PC-3 (cell line): ENCODE measurements at regions not wholly inside any gene's neighbourhood (a gene's known extent, or its start where the extent isn't known, plus 50 kb on each side); places are given as distances from the start of the nearest gene placed in this dataset.

Experiments
- ATAC-seq: fragments of 200-7000 bp; cut with Tn5 transposase; 2 replicates; pipeline ENCODE4 v1.9.1; 2020; ENCODE audit warnings: mild to moderate bottlenecking, moderate library complexity
- BruUV-seq: library from RNA; stranded (reverse); fragments of 400-500 nt; replicated peaks from 2 replicates; lab custom pipeline; 2021; lab: Mats Ljungman, UMichigan
- CTCF ChIA-PET: fragments of 300-600 bp; sonication (Branson Sonifier 250); formaldehyde crosslinking; loops from one replicate; lab custom pipeline; 2022; ENCODE audit warnings: antibody characterized with exemption; lab: Charles Lee
- POLR2A ChIA-PET: fragments of 300-600 bp; sonication (Branson Sonifier 250); formaldehyde crosslinking; loops from one replicate; lab custom pipeline; 2022; ENCODE audit warnings: antibody characterized with exemption; ENCODE audit not compliant: unreplicated experiment; lab: Charles Lee
- DNase-seq: peaks from one replicate; pipeline ENCODE4 v3.0.0-alpha.2; 2015
- H2AFZ ChIP-seq: fragments of 300-600 bp; sonication (generic); 2 replicates; pipeline ENCODE4 v1.6.0; 2016; ENCODE audit warnings: antibody characterized with exemption, low read length
- H3F3A ChIP-seq: fragments of 300-600 bp; sonication (generic); one replicate; pipeline ENCODE4 v1.6.0; 2017; ENCODE audit warnings: antibody characterized with exemption, low read length, control low read depth, mild to moderate bottlenecking; ENCODE audit not compliant: unreplicated experiment
- H3K27ac ChIP-seq: fragments of 300-600 bp; sonication (generic); 2 replicates; pipeline ENCODE4 v1.5.1; 2016; ENCODE audit warnings: mild to moderate bottlenecking, low read length
- H3K27me3 ChIP-seq: fragments of 300-600 bp; sonication (generic); 2 replicates; pipeline ENCODE4 v1.6.1; 2016; ENCODE audit warnings: low read length, mixed read lengths
- H3K36me3 ChIP-seq: fragments of 300-600 bp; sonication (generic); 2 replicates; pipeline ENCODE4 v1.6.1; 2016; ENCODE audit warnings: low read depth, mixed run types, low read length, mixed read lengths
- H3K4me1 ChIP-seq: fragments of 300-600 bp; sonication (generic); 2 replicates; pipeline ENCODE4 v1.5.1; 2016; ENCODE audit warnings: low read length; ENCODE audit not compliant: insufficient read depth
- H3K4me2 ChIP-seq: fragments of 300-600 bp; sonication (generic); 2 replicates; pipeline ENCODE4 v1.6.0; 2016; ENCODE audit warnings: low read length
- H3K4me3 ChIP-seq: fragments of 300-600 bp; sonication (generic); 2 replicates; pipeline ENCODE4 v1.5.1; 2016; ENCODE audit warnings: mild to moderate bottlenecking, low read length, mixed read lengths
- H3K79me2 ChIP-seq: fragments of 300-600 bp; sonication (generic); 2 replicates; pipeline ENCODE4 v1.6.1; 2017; ENCODE audit warnings: low read length, mixed read lengths
- H3K9ac ChIP-seq: fragments of 300-600 bp; sonication (generic); 2 replicates; pipeline ENCODE4 v1.6.0; 2016; ENCODE audit warnings: mild to moderate bottlenecking, low read length
- H3K9me2 ChIP-seq: fragments of 300-600 bp; sonication (generic); replicated peaks from 2 replicates; pipeline ENCODE4 v1.6.1; 2016; ENCODE audit warnings: mixed run types, low read length, mixed read lengths
- H3K9me3 ChIP-seq: fragments of 300-600 bp; sonication (generic); 2 replicates; pipeline ENCODE4 v1.6.1; 2016; ENCODE audit warnings: low read length, mixed read lengths
- H4K20me1 ChIP-seq: fragments of 300-600 bp; sonication (generic); 2 replicates; pipeline ENCODE4 v1.6.1; 2016; ENCODE audit warnings: low read length, mixed read lengths
- CTCF ChIP-seq: fragments of 300-600 bp; sonication (generic); conservative IDR thresholded peaks from 2 replicates; pipeline ENCODE4 v1.5.1; 2017; ENCODE audit warnings: antibody characterized with exemption, low read depth, mild to moderate bottlenecking, low read length
- EZH2 ChIP-seq: fragments of 300-600 bp; sonication (generic); IDR thresholded peaks from one replicate; pipeline ENCODE4 v1.6.1; 2017; ENCODE audit warnings: antibody characterized with exemption, mild to moderate bottlenecking, low read length; ENCODE audit not compliant: unreplicated experiment
- EZH2phosphoT487 ChIP-seq: fragments of 300-600 bp; sonication (generic); IDR thresholded peaks from 2 replicates; pipeline ENCODE4 v1.6.1; 2018; ENCODE audit warnings: mild to moderate bottlenecking, antibody characterized with exemption, low read length, borderline replicate concordance
- intact Hi-C: fragments of 100-400 bp; cut with micrococcal nuclease; formaldehyde crosslinking; loops from 2 replicates; pipeline ENCODE4 v1.9.0; 2023

- H3K9ac ChIP-seq: no peak overlapping the region
- peaks cover 51% of the 10 kb centered on the region for H3K27me3 ChIP-seq
- TF ChIP-seq CTCF (no peak), EZH2 (no peak), EZH2phosphoT487 (no peak)
- no peaks in the 10 kb centered on the region for H3K9me3 ChIP-seq
- no peak overlapping the region for H2AFZ ChIP-seq
- no peaks in the 10 kb centered on the region for H4K20me1 ChIP-seq
- no peaks in the 10 kb centered on the region for H3K79me2 ChIP-seq
- DNase-seq: no peak
- no peak overlapping the region for H3K4me2 ChIP-seq
- no peak overlapping the region for H3K27ac ChIP-seq
- intact Hi-C loops: no loop called here
- no peaks in the 10 kb centered on the region for H3K4me1 ChIP-seq
- ChIA-PET POLR2A (no interaction called here), CTCF (no interaction called here)
- no peak for ATAC-seq
- no peaks in the 10 kb centered on the region for H3K9me2 ChIP-seq
- no peaks in the 10 kb centered on the region for H3F3A ChIP-seq
- no peak overlapping the region for H3K4me3 ChIP-seq
- no peaks in the 10 kb centered on the region for H3K36me3 ChIP-seq
- no TSS peak for BruUV-seq
Measured at GRCh38 chr10:117801691-117802090, 245.1 kb downstream of the RAB11FIP2 start.

GRCh38 chr10:117804470-117805011, 242.2 kb downstream of the RAB11FIP2 start:
- Histone ChIP-seq H3F3A (no peaks in the 10 kb centered on the region), H3K4me2 (no peak overlapping the region), H4K20me1 (no peaks in the 10 kb centered on the region), H3K4me1 (no peaks in the 10 kb centered on the region), H3K27ac (no peak overlapping the region), H3K9ac (no peak overlapping the region), H3K27me3 (peaks cover 33% of the 10 kb centered on the region; the same call in 1 of the 2 replicates), H2AFZ (no peak overlapping the region), H3K9me3 (no peaks in the 10 kb centered on the region), H3K4me3 (no peak overlapping the region), H3K79me2 (no peaks in the 10 kb centered on the region), H3K9me2 (no peaks in the 10 kb centered on the region), H3K36me3 (no peaks in the 10 kb centered on the region)
- intact Hi-C loops: no loop called here
- BruUV-seq: no TSS peak
- ChIA-PET POLR2A (no interaction called here), CTCF (no interaction called here)
- ATAC-seq (no peak), DNase-seq (no peak)
- TF ChIP-seq EZH2: no peak
- no peak for TF ChIP-seq EZH2phosphoT487
- TF ChIP-seq CTCF: no peak

GRCh38 chr10:117805139-117805538, 241.6 kb downstream of the RAB11FIP2 start:
- Histone ChIP-seq H3F3A (no peaks in the 10 kb centered on the region), H4K20me1 (no peaks in the 10 kb centered on the region), H2AFZ (no peak overlapping the region), H3K27me3 (peaks cover 32% of the 10 kb centered on the region; the same call in 1 of the 2 replicates), H3K36me3 (no peaks in the 10 kb centered on the region), H3K9me2 (no peaks in the 10 kb centered on the region), H3K27ac (no peak overlapping the region), H3K9me3 (no peaks in the 10 kb centered on the region), H3K4me1 (no peaks in the 10 kb centered on the region), H3K4me2 (no peak overlapping the region), H3K9ac (no peak overlapping the region), H3K79me2 (no peaks in the 10 kb centered on the region), H3K4me3 (no peak overlapping the region)
- intact Hi-C loops: no loop called here
- BruUV-seq: no TSS peak
- no peak for ATAC-seq
- ChIA-PET CTCF (no interaction called here), POLR2A (no interaction called here)
- DNase-seq: no peak
- TF ChIP-seq EZH2phosphoT487 (no peak), CTCF (no peak), EZH2 (no peak)
